Lower lobe of right lung (tissue), 2 donors: ENCODE measurements at regions not wholly inside any gene's neighbourhood (a gene's known extent, or its start where the extent isn't known, plus 50 kb on each side); places are given as distances from the start of the nearest gene placed in this dataset.

ENCODE experiments used
- ATAC-seq, 2 donors: fragments of 200-7000 bp; cut with Tn5 transposase; one replicate each; pipeline ENCODE4 v1.9.1; 2020 to 2022; ENCODE audit warnings: mild to moderate bottlenecking in 2 of 2, moderate library complexity in 2 of 2
- DNase-seq: peaks from one replicate; pipeline ENCODE4 v3.0.0-alpha.2; 2020
- H3K27ac ChIP-seq: fragments of 200-600 bp; one replicate; pipeline ENCODE4 v1.8.0; 2022
- H3K27me3 ChIP-seq: fragments of 200-600 bp; one replicate; pipeline ENCODE4 v1.8.0; 2022; ENCODE audit warnings: low read depth
- H3K36me3 ChIP-seq: fragments of 200-600 bp; one replicate; pipeline ENCODE4 v1.8.0; 2022; ENCODE audit warnings: mild to moderate bottlenecking
- H3K4me1 ChIP-seq: fragments of 200-600 bp; one replicate; pipeline ENCODE4 v1.8.0; 2022
- H3K4me3 ChIP-seq: fragments of 200-600 bp; one replicate; pipeline ENCODE4 v1.8.0; 2022; ENCODE audit warnings: mild to moderate bottlenecking
- H3K9me3 ChIP-seq: fragments of 200-600 bp; one replicate; pipeline ENCODE4 v1.8.0; 2022
- intact Hi-C: fragments of 100-400 bp; cut with DNase I; formaldehyde crosslinking; loops from one replicate; pipeline ENCODE4 v1.11.0; 2022
- TF ChIP-seq, protein P1 (sequence below): fragments of 200-600 bp; IDR thresholded peaks from one replicate; pipeline ENCODE4 v1.8.0; 2022; ENCODE audit warnings: antibody characterized with exemption, mild to moderate bottlenecking
- donor health status: DM: no; HTN: yes; CAD: no; lungs with severe emphysema.

DNA sequence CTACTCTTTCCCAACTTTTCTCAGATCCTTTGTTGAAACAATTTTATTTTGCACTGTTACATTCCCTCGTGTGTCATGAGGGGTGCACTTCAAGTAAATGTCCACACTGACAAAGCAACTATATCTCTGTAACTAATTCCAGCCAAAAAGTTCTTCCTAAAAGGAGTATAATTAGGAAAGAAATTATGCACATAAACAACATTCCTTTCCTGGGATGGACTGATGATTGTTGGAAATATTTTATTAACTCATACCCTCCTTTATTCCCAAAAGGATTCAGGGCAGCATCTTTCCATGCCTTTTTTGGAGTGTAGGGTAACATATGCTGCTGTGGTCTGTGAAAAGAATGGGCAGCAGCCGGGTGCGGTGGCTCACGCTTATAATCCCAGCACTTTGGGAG lies 426.1 kb upstream of the THBS1 start:
- H3K36me3 ChIP-seq: no peaks in the 10 kb centered on the region
- no peaks in the 10 kb centered on the region for H3K27me3 ChIP-seq
- DNase-seq: no peak
- H3K27ac ChIP-seq: no peak overlapping the region
- intact Hi-C loops: no loop called here
- TF ChIP-seq, protein P1, sequence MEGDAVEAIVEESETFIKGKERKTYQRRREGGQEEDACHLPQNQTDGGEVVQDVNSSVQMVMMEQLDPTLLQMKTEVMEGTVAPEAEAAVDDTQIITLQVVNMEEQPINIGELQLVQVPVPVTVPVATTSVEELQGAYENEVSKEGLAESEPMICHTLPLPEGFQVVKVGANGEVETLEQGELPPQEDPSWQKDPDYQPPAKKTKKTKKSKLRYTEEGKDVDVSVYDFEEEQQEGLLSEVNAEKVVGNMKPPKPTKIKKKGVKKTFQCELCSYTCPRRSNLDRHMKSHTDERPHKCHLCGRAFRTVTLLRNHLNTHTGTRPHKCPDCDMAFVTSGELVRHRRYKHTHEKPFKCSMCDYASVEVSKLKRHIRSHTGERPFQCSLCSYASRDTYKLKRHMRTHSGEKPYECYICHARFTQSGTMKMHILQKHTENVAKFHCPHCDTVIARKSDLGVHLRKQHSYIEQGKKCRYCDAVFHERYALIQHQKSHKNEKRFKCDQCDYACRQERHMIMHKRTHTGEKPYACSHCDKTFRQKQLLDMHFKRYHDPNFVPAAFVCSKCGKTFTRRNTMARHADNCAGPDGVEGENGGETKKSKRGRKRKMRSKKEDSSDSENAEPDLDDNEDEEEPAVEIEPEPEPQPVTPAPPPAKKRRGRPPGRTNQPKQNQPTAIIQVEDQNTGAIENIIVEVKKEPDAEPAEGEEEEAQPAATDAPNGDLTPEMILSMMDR: no peak
- no peak for ATAC-seq
- no peaks in the 10 kb centered on the region for H3K4me1 ChIP-seq
- no peaks in the 10 kb centered on the region for H3K9me3 ChIP-seq
- no peak overlapping the region for H3K4me3 ChIP-seq

DNA sequence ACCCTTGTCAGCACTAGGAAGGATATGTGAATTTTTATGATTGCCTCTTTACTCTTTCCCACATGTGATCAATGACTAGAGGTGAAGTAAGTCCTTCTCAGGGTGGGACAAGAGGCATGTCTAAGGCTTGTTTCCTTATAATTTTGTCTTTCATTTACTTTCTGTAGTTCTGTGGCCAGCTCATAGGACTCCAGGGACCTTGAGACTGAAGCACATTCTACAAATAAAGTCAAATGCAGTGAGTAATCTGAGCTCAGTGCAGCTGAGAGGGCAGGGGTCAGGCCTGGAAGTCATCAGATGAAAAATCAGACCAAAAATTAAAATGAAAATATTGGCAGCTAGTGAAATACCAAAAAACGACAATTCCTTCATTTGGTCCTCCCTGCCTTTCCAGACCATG lies 424.7 kb upstream of the THBS1 start:
- Histone ChIP-seq H3K4me1 (no peaks in the 10 kb centered on the region), H3K9me3 (no peaks in the 10 kb centered on the region), H3K36me3 (no peaks in the 10 kb centered on the region), H3K27me3 (no peaks in the 10 kb centered on the region), H3K27ac (no peak overlapping the region), H3K4me3 (no peak overlapping the region)
- DNase-seq (no peak), ATAC-seq (no peak)
- TF ChIP-seq, protein P1: no peak
- intact Hi-C loops: no loop called here

DNA sequence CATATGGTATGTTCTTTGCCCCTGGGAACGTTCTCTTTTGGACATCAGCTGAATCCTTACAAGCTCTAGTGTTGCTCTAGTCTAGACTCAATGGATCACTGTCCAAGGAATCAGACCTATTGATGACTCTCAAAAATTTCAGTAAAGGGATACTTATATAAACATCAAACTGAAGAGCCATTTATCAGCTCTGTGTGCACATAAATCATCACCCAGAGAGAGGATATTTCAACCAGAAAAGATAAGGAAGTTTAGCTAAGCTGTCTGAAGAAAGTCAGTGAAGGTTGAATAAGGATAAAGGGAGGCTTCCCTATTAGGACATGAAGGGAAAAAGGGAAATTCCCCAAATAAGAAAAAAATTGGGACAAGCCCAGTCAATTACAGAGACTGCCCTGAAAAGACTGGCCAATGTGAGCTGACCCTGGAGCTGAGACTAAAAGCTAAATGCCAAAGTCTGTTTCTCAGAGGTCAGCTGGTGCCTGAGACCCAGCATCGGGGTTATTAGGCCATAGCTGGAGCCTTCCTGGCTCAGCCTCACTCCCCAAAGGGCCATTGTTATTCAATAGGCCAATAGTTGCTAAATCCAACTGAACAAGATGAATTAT lies 424.1 kb upstream of the THBS1 start:
- DNase-seq: no peak
- no peaks in the 10 kb centered on the region for H3K9me3 ChIP-seq
- no peak overlapping the region for H3K4me3 ChIP-seq
- H3K36me3 ChIP-seq: no peaks in the 10 kb centered on the region
- no peaks in the 10 kb centered on the region for H3K27me3 ChIP-seq
- intact Hi-C loops: no loop called here
- no peak overlapping the region for H3K27ac ChIP-seq
- H3K4me1 ChIP-seq: no peaks in the 10 kb centered on the region
- peak in 1 of 2 donors; percentile 32 for ATAC-seq
- TF ChIP-seq, protein P1: no peak

DNA sequence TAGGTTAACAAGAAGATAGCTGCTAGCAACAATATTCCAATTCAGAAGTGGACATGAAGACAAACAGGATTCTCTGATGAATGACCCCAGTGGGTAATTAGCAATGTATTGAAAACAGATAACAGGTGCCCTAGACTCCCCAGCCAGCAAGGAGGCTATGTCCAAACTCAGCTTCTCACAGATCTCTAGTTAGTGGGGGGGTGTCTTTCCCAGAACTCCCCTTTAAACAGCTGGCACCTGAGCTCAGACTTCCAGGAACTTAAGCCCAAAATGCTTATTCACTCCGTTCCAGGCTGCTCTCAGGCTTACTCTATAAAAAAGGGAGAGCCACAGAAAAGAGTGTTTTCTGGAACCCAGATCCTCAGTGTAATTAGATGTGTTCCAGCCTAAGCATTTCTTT lies 423.0 kb upstream of the THBS1 start:
- intact Hi-C loops: no loop called here
- no peak overlapping the region for H3K4me3 ChIP-seq
- ATAC-seq: no peak
- H3K4me1 ChIP-seq: no peaks in the 10 kb centered on the region
- DNase-seq: no peak
- TF ChIP-seq, protein P1: no peak
- no peaks in the 10 kb centered on the region for H3K27me3 ChIP-seq
- no peaks in the 10 kb centered on the region for H3K9me3 ChIP-seq
- no peaks in the 10 kb centered on the region for H3K36me3 ChIP-seq
- H3K27ac ChIP-seq: no peak overlapping the region

DNA sequence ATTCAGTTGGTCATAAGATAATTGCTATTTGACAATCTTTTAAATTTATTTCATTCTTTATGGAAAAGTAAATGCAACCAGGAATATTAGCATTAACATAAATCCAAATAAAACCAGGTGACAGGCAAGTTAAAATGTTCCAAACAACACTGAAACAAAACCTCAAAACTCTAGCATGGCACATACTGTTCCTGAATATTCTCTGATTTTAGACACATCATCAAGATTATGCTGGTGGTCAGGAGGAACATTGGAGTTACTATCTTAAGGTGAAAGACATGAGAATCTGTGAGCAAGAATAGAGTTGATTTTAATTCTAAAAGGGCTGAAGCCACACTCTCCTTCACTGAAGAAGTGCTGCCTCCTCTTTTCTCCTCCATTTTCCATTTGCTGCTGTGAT lies 421.0 kb upstream of the THBS1 start:
- no peaks in the 10 kb centered on the region for H3K36me3 ChIP-seq
- H3K4me3 ChIP-seq: no peak overlapping the region
- H3K27me3 ChIP-seq: no peaks in the 10 kb centered on the region
- no peaks in the 10 kb centered on the region for H3K4me1 ChIP-seq
- TF ChIP-seq, protein P1: no peak
- no peak for ATAC-seq
- H3K9me3 ChIP-seq: no peaks in the 10 kb centered on the region
- no peak overlapping the region for H3K27ac ChIP-seq
- intact Hi-C loops: no loop called here
- no peak for DNase-seq

DNA sequence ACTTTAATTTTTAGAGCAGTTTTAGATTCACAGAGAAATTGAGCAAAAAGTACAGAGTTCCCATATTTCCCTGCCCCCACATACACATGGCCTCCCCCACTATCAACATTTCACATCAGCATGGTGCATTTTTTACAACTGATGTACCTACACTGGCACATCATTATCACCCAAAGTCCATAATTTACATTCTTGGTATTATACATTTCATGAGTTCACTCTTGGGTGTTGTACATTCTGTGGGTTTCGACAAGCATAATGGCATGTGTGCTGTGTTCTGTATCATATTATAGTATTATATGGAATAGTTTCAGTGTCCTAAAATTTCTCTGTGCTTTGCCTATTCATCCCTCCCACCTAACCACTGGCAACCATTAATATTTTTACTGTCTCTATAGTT lies 419.8 kb upstream of the THBS1 start:
- Histone ChIP-seq H3K36me3 (no peaks in the 10 kb centered on the region), H3K27me3 (no peaks in the 10 kb centered on the region), H3K9me3 (no peaks in the 10 kb centered on the region), H3K4me1 (no peaks in the 10 kb centered on the region), H3K4me3 (no peak overlapping the region), H3K27ac (no peak overlapping the region)
- ATAC-seq (no peak), DNase-seq (no peak)
- intact Hi-C loops: no loop called here
- TF ChIP-seq, protein P1: no peak
